CD14-positive monocyte (primary cell): ENCODE measurements at regions not wholly inside any gene's neighbourhood (a gene's known extent, or its start where the extent isn't known, plus 50 kb on each side); places are given as distances from the start of the nearest gene placed in this dataset.

Source experiments
- DNase-seq, 3 donors: peaks; one replicate each; pipeline ENCODE4 v3.0.0-alpha.2; 2011 to 2022
- H2AFZ ChIP-seq: 2 replicates; pipeline ENCODE4 v1.6.0; 2012; ENCODE audit warnings: mild to moderate bottlenecking, low read depth, low read length, inconsistent platforms; ENCODE audit not compliant: insufficient read depth, poor library complexity, severe bottlenecking
- H3K27ac ChIP-seq, 2 donors: 1 replicate in 1 of 2; 2 replicates in 1 of 2; pipeline ENCODE4 v1.5.1; 2012 to 2013; ENCODE audit warnings: low read length in 2 of 2, control low read depth in 1 of 2, inconsistent platforms in 1 of 2, low read depth in 1 of 2, mild to moderate bottlenecking in 1 of 2
- H3K27me3 ChIP-seq, 2 donors: one replicate each; pipeline versions ENCODE4 v1.6.0 to v1.6.1; 2011 to 2013; ENCODE audit warnings: low read length in 2 of 2; ENCODE audit not compliant: control insufficient read depth in 2 of 2, insufficient read depth in 2 of 2
- H3K36me3 ChIP-seq, 2 donors: replicated peaks in 1 of 2; 1 replicate in 1 of 2; 2 replicates in 1 of 2; pipeline versions ENCODE4 v1.5.1 to v1.6.1; 2012 to 2013; ENCODE audit warnings: low read length in 2 of 2, control low read depth in 1 of 2, inconsistent platforms in 1 of 2, mild to moderate bottlenecking in 1 of 2; ENCODE audit not compliant: insufficient read depth in 2 of 2, control insufficient read depth in 1 of 2
- H3K4me1 ChIP-seq, 2 donors: 1 replicate in 1 of 2; 2 replicates in 1 of 2; pipeline versions ENCODE4 v1.5.1 to v1.6.1; 2012 to 2013; ENCODE audit warnings: low read length in 2 of 2, control low read depth in 1 of 2, inconsistent platforms in 1 of 2, mild to moderate bottlenecking in 1 of 2, moderate library complexity in 1 of 2; ENCODE audit not compliant: insufficient read depth in 2 of 2, control insufficient read depth in 1 of 2
- H3K4me2 ChIP-seq: replicated peaks from 2 replicates; pipeline ENCODE3; 2012; ENCODE audit warnings: low read length, moderate library complexity, mild to moderate bottlenecking; ENCODE audit not compliant: poor library complexity, severe bottlenecking; ENCODE audit errors: extremely low read depth
- H3K4me3 ChIP-seq, 3 experiments: fragments of 200-600 bp in 1 of 3; sonication (generic) in 1 of 3; replicated peaks in 1 of 3; 1 replicate in 2 of 3; 2 replicates in 1 of 3; pipeline ENCODE4 v1.5.1; 2011 to 2013; ENCODE audit warnings: low read length in 3 of 3, mild to moderate bottlenecking in 3 of 3, control low read depth in 2 of 3, low read depth in 2 of 3, inconsistent platforms in 1 of 3, moderate library complexity in 1 of 3
- H3K79me2 ChIP-seq: 2 replicates; pipeline ENCODE4 v1.6.0; 2012; ENCODE audit warnings: mild to moderate bottlenecking, control low read depth, inconsistent platforms, low read length, moderate library complexity; ENCODE audit not compliant: insufficient read depth
- H3K9ac ChIP-seq: 2 replicates; pipeline ENCODE4 v1.6.0; 2017; ENCODE audit warnings: low read length, mild to moderate bottlenecking; ENCODE audit not compliant: insufficient read depth, poor library complexity, severe bottlenecking
- H3K9me3 ChIP-seq, 2 donors: replicated peaks in 1 of 2; 1 replicate in 1 of 2; 2 replicates in 1 of 2; pipeline versions ENCODE4 v1.5.1 to v1.6.1; 2012 to 2013; ENCODE audit warnings: low read length in 2 of 2, control low read depth in 1 of 2; ENCODE audit not compliant: control insufficient read depth in 1 of 2, insufficient read depth in 1 of 2
- H4K20me1 ChIP-seq: 2 replicates; pipeline ENCODE4 v1.6.0; 2012; ENCODE audit warnings: mild to moderate bottlenecking, low read length, control low read depth, moderate library complexity; ENCODE audit not compliant: insufficient read depth
- H3K27ac Mint-ChIP-seq, 7 donors: one replicate each; pipeline ENCODE4 v1.8.0; 2020; ENCODE audit warnings: mild to moderate bottlenecking in 7 of 7, mixed read lengths in 7 of 7, moderate library complexity in 6 of 7, inconsistent platforms in 2 of 7
- H3K27me3 Mint-ChIP-seq, 3 donors: one replicate each; pipeline ENCODE4 v1.8.0; 2021 to 2022; ENCODE audit warnings: low read depth in 3 of 3, mild to moderate bottlenecking in 3 of 3, mixed read lengths in 3 of 3, moderate library complexity in 3 of 3, inconsistent platforms in 1 of 3
- H3K36me3 Mint-ChIP-seq, 2 donors: one replicate each; pipeline ENCODE4 v1.8.0; 2020; ENCODE audit warnings: mixed read lengths in 2 of 2, inconsistent platforms in 1 of 2, mild to moderate bottlenecking in 1 of 2
- H3K4me1 Mint-ChIP-seq: one replicate; pipeline ENCODE4 v1.8.0; 2020; ENCODE audit warnings: mild to moderate bottlenecking, mixed read lengths
- H3K4me3 Mint-ChIP-seq, 2 donors: one replicate each; pipeline ENCODE4 v1.8.0; 2020; ENCODE audit warnings: mild to moderate bottlenecking in 2 of 2, mixed read lengths in 2 of 2, moderate library complexity in 1 of 2
- H3K9me3 Mint-ChIP-seq, 7 donors: one replicate each; pipeline ENCODE4 v1.8.0; 2020 to 2022; ENCODE audit warnings: mixed read lengths in 7 of 7, mild to moderate bottlenecking in 6 of 7, moderate library complexity in 6 of 7, inconsistent platforms in 2 of 7
- CTCF ChIP-seq: fragments of 200-600 bp; IDR thresholded peaks from one replicate; pipeline ENCODE4 v1.8.0; 2022; ENCODE audit warnings: antibody characterized with exemption, mild to moderate bottlenecking
- WGBS: methylation state at CpG from one replicate; pipeline ENCODE4 v1.1.5; 2013; ENCODE audit warnings: missing lambda C conversion rate; ENCODE audit not compliant: insufficient coverage; 5-methylcytosine and 5-hydroxymethylcytosine counted together
- intact Hi-C, 2 donors: fragments of 100-400 bp; cut with micrococcal nuclease; formaldehyde crosslinking; loops; one replicate each; pipeline versions ENCODE4 v1.15.0 to v1.15.1; 2023

DNA sequence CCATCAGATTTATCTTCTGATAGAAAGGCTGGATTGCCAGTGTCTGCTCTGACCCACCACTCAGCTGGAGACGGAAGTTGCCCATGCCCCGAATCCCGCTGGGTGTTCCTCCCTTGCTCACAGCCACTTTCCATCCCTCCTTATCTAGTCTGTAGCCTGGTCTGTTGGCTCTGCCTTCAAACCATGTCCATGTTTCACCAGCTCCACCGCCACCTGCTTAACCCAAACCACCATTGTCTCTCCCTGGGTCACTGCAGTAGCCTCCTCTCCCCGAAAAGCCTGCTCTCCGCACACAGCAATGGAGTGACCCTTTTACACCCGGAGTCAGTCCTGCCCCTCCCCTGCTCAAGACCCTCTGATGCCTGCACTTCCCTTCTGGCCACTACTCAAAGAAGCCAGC is 60.4 kb downstream of the GLI2 start:
- H3K9ac ChIP-seq, result no peak overlapping the region
- no peaks in the 10 kb centered on the region for H3K4me1 ChIP-seq
- H3K4me2 ChIP-seq, result no peak overlapping the region
- Mint-ChIP-seq H3K27me3 (peaks cover 0 to 6% (median 6%) of the 10 kb centered on the region in 3 donors), H3K36me3 (no peaks in the 10 kb centered on the region), H3K27ac (peak overlapping the region in 1 of 7 donors; percentile 39), H3K4me1 (no peaks in the 10 kb centered on the region), H3K4me3 (no peak overlapping the region), H3K9me3 (no peaks in the 10 kb centered on the region)
- no peak overlapping the region for H2AFZ ChIP-seq
- no peaks in the 10 kb centered on the region for H4K20me1 ChIP-seq
- WGBS, result 77% methylated on average over 7 of the region's 7 CpGs
- TF ChIP-seq CTCF, result no peak
- intact Hi-C loops, result no loop called here
- H3K36me3 ChIP-seq, result no peaks in the 10 kb centered on the region
- H3K27me3 ChIP-seq, result no peaks in the 10 kb centered on the region
- no peaks in the 10 kb centered on the region for H3K9me3 ChIP-seq
- no peak overlapping the region for H3K27ac ChIP-seq
- no peak for DNase-seq
- H3K4me3 ChIP-seq, result no peak overlapping the region
- H3K79me2 ChIP-seq, result no peaks in the 10 kb centered on the region

DNA sequence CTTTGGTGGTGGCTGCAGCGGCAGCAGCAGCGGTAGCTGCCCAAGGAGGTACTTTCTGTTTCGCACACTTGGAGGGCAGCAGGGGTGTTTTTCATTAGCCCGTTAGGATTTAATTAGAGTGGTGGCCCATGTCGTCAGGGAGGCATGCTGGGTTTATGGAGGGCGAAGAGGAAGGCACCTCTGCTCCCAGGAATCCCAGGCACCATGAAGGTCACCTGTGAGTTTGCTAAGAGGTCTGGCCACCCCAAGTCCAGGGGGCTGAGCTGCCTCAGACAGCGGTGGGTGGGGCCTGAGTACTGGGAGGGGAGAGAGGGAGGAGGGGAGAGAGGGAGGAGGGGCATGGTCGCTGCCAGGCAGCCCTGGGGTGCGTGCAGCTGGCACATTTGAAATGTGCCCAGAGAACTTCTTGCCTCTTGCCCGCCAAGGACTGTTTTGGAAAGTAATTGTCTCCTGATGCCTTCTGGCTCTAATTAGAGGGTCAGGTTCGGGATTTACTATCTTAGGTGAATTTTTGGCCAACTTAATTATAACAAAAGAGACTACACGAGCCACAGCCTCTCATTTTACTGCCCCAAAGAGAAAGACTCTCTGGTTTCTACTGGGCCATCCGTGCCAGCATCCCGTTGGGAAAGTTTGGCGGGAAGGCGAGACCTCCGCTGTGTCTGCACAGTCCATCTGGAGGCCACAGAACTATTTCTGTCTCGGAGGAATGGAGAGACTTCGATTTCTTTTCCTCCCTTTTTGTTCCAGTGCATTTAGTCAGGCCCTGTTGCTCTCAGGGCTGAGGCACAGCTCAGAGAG is 62.0 kb downstream of the GLI2 start:
- peaks cover 0 to 7% (median 6%) of the 10 kb centered on the region in 3 donors for H3K27me3 Mint-ChIP-seq

More for the DNA sequence above, 62.0 kb downstream of the GLI2 start:
- Mint-ChIP-seq H3K9me3 (no peaks in the 10 kb centered on the region), H3K4me3 (no peak overlapping the region), H3K27ac (no peak overlapping the region), H3K4me1 (no peaks in the 10 kb centered on the region), H3K36me3 (no peaks in the 10 kb centered on the region)
- 91% methylated on average over 15 of the region's 19 CpGs for WGBS
- no peak for DNase-seq
- H3K4me1 ChIP-seq, result no peaks in the 10 kb centered on the region
- H4K20me1 ChIP-seq, result no peaks in the 10 kb centered on the region
- H3K36me3 ChIP-seq, result no peaks in the 10 kb centered on the region
- H3K9ac ChIP-seq, result no peak overlapping the region
- H3K27ac ChIP-seq, result no peak overlapping the region
- no peaks in the 10 kb centered on the region for H3K27me3 ChIP-seq
- H3K9me3 ChIP-seq, result no peaks in the 10 kb centered on the region
- intact Hi-C loops, result no loop called here
- H2AFZ ChIP-seq, result no peak overlapping the region
- H3K4me2 ChIP-seq, result no peak overlapping the region
- H3K4me3 ChIP-seq, result no peak overlapping the region
- no peak for TF ChIP-seq CTCF
- H3K79me2 ChIP-seq, result no peaks in the 10 kb centered on the region
